DMS 273 (cell line): ENCODE measurements at regions not wholly inside any gene's neighbourhood (a gene's known extent, or its start where the extent isn't known, plus 50 kb on each side); places are given as distances from the start of the nearest gene placed in this dataset.
"Not testable (repeated sequence)": the region's sequence is repeated elsewhere in the genome, so short reads cannot be mapped to it uniquely, and the experiment has no call there.

Source experiments
- DNase-seq: peaks from one replicate; lab custom pipeline; 2025; ENCODE audit not compliant: unreplicated experiment; lab: John Stamatoyannopoulos, UW

DNA sequence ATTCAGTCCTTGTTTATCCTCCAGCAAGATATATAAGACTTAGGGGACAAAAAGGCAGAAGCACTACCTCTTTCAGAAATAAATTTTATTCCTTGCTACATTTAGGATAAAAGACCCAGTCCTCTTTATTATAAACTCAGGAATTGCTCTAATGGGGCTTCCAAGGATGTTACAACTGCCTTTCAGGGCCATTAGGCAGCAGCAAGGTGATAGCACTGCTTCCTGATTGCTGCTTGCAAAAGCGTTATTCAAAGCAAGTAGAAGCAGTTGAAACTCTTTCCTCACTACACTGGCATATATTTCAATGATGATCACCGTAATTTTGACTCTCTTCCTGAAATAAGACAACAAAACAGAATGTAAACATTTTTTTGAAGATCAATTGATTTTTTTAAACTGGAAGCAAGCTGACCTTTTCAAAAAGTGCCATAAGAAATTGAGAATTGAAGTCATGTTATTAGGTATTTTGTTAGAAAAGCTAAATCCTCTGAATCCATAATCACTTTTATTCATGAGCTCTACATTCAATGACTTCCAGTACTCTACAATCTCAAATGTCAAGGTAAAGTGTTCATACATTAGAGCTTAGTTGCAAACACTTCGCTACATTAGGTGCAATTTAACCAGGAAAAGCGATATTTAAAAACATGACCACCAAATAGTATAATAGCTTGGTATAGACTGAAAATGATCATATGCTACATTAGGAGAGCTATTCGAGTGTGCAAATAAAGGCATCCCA lies 233.4 kb upstream of the SYT10 start:
- no peak for DNase-seq

DNA sequence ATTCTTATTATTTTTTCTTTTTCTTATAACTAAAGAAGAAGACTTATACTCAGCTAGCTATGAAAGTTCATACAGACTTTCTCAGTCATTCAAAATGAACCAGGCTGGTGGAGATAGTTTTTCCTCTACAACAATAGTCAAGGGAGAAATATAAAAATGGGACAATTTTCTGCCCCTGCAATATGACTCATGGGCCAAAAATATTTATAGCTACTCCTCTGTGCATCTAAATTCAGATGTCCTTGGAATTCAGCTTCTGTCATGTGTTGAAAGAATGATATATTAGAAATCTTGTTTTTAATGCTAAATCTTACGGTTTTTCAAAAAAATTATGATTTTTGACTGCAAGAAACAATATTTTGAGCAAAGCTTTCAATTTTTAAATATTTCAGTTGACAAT lies 237.2 kb upstream of the SYT10 start:
- DNase-seq: no peak

DNA sequence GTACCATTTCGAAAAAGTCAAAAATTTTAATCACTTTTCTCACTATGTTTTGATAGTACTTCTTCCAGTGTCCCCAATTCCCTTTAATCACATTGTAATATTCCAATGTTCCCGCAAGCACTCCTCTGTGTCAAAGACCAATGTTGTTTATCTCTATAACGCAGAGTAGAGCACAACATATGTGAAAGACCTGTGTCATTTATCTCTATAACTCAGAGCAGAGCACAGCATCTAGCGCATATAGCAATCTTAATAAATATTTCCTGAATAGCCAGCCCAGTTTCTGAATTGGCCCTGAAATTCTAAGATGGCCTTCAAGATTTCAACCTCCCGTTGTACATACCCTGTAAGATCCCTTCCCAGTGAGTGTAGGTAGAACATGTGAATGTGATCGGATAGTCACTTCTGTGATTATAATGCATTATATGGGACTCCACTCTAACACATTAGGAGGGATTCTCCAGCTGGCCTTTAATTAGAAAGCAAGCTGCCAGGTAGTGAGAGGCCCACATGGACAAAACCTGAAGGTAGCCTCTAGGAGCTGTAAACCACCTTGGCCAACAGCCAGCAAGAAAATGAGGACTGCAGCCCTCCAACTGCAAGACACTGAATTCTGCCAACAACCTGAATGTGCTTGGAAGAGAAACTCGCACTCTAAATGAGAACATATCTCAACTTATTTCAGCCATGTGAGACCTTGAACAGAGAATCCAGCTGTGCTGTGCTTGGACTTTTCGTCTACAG lies 238.8 kb upstream of the SYT10 start:
- DNase-seq: no peak

DNA sequence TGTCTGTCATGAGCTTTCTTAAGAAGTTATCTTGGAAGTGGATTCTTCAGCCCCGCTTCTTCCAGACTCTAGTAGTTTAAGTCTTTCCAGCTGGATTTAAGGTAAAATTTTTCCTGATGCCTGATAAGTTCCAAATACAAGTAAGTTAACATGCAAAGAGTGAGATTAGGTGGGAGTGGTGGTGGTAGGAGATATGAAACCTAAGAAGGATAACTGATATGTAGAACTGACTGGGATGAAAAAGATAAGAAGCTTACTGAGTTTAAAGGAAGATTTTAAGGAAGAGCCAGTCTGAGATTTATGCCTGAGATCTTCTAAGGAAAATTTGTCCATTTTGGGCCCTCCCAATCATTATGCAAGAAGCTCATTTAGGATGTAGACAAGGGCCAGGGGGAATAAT lies 250.9 kb upstream of the SYT10 start:
- no peak for DNase-seq

DNA sequence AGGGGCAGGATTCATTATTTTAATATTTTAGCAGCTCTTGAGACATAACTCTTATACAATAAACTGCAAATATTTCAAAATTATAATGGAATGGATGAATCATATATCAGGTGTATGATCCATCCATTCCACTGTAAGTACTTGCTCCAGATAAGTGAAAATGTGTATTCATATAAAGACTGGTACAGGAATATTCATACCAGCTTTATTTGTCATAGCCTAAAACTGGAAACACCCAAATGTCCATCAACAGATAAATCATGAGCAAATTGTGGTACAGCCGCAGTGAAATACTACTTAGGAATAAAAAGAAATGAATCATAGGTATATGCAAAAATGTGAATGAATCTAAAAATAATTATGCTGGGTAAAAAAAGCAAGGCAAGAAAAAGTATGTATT lies 263.6 kb upstream of the SYT10 start:
- no peak for DNase-seq

DNA sequence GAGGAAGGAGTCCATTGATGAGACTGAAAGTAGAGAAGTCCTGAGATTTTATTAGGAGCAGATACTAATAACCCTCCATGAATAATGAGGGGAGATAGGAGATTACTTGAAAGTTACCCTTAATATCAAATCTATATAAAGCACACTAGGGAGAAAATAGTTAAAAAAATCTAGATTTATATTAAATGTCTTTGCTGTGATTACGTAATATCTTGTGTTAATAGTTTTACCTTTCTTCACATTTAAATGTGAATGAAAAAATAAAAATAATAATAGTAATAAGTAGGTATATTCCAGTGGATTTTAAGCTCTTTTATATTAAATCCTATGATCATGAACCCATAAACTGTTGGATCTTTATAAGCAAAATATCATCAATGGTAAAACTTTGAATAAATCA lies 267.3 kb upstream of the SYT10 start:
- no peak for DNase-seq

DNA sequence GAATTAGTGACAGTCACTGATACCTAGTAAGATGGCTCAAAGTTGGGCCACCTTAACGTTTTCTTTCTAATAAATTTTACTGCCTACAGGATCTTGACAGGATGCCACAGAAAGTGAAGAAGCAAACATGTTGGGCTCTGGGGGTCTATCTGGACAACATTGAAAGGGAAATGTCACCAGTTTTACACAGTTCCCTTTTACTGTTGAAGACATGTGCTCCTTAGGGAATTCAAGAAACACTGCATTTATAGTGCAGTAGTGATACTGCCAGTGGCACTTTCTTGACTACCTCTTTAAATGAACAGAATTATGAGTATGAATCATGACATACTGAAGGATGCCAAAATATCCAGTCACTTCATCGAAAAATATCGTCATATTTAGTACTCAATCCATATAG lies 269.3 kb upstream of the SYT10 start:
- no peak for DNase-seq

DNA sequence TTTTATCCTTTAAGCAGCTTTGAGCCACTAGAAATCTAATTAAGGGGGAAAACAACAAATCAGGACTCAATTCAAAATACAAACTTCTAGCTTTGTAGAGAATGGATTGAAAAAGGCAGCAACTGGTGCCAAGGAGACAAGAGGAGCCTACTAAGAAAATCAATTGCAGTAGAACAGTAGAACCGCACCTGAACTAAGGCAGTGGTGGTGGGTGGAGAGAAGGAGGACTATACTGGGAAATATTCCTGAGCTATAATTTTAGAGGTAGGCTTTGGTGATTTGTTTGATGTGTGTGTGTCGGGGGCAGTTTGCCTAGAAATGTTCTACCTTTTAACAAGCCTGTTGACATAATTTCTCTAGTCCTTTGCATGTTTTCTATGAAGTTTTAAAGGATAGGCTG lies 270.9 kb upstream of the SYT10 start:
- no peak for DNase-seq

DNA sequence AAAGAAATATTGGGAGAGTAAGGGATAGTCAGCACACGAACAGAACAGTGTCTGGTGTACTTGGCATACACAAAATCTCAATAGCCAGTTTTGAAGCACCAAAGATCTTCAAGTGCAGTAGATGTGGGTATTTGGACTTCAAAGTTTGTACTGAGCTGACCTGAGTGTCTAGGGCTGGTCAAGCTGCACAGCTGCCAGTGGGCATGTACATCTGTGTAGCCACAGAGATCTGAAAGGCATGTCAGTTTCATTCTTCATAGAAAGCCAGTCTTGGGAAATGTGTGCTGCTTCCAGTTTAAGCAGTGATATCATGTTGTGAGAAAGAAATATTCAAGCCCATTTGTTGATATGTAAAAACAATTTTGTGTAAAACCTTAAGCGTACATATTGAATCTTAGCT lies 279.0 kb upstream of the SYT10 start:
- DNase-seq: no peak

DNA sequence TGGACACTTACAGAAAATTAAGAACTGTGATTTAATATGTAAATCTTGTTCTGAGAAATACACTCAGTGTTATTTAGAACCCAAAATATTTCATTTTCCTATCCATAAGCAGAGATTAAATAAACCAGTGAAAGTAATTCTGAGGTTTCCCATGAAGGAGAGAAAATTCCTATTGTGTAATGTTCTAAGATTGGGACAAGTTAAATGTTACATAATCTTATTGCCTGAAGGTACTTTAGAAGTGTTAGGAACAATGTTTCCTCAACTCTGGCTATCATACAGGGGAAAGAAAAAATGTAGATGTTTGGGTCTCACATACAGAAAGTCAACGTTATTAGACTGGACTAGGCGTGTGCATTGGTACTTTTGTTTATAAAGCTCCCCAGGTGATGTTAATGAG lies 281.9 kb upstream of the SYT10 start:
- no peak for DNase-seq

DNA sequence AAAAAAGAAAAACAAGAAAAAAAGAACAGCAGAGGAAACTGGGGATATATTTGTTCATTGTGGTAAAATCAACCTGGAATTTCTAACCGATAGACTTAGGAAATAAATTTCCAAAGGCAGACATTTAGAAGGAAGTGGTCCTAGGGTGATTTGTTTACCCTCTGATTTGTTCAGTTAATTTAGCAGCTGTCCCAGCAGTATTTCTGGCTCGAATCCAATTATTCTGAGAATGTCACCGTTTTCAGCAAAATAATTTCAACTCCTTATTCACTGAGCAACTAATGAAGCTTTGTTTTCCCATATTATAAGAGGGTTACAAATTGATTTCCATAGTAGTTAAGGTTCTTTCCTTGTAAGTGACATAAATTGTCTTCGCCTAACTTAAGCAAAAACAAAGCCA lies 285.2 kb upstream of the SYT10 start:
- DNase-seq: no peak

DNA sequence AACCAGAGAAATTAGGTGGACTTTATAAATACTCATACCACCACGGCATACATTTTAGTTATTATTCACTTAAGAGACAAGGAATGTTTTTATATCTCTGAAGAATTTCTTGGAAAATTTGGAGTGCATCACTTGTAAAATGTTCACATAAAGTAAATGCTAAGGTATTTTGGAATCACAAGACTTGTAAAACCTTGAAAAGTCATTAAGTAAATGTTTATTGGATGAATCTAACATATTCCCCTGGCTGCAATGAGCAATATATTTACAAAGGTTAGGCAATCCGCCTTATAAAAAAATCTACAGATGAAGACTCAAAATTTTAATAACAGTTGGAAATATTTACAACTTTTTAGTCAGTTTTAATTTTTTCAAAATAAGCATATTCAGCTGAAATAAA lies 287.4 kb upstream of the ALG10 start:
- no peak for DNase-seq

DNA sequence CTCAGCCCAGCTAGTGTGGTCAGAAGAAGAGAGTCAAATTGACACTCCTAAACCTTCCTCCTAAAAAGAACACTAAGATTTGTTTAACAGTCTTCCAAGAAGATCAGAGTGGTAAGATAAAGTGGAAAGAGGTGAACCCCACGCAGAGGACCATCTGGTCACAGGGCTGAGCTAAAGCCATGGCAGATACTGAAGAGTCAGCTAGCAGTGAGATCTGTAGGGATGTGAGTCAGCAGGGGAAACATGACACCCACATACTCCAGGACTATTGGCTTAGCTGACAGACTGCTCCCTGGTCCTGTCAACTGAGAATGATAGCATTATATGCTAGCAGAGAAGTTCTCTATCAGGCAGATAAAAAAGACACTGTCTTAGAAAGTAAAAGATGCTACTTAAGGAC lies 269.4 kb upstream of the ALG10 start:
- DNase-seq: peak; percentile 7

DNA sequence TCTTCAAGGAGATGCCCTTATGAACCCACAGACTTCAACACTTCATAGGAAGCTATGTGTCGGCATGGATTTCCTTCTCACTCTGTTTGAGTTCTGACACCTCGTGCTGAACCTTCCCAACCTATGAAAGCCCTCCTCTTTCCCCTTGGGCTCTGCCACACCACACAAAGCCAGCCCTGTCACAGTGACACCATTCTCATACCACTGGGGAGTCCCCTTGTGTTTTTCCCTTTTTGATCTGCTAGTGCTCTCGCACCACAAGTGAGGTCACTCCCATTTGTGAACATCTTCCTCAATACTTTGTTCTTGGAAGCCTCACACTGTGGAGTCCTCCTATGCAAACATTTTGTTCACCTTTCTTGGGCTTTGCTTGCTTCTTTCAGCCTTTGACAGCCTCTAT lies 264.6 kb upstream of the ALG10 start:
- DNase-seq: no peak

DNA sequence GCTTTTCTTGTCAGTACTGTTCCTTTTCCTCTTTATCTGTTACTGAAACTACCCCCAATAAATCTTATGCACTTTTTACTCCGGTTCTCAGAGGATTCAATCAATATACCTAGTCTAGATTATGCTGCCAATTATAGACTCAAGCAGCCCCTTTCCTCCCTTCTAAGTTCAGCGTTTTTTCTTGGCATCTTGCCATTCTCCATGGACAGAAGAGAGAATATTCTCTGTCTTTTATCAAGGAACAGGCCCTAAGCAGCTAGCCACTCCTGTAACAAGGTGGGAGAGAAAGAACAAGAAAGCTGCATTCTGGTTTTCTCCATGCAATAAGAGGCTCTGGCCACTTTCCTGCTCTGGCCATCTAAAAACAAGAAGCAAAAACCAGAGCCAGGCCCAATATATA lies 263.0 kb upstream of the ALG10 start:
- no peak for DNase-seq

DNA sequence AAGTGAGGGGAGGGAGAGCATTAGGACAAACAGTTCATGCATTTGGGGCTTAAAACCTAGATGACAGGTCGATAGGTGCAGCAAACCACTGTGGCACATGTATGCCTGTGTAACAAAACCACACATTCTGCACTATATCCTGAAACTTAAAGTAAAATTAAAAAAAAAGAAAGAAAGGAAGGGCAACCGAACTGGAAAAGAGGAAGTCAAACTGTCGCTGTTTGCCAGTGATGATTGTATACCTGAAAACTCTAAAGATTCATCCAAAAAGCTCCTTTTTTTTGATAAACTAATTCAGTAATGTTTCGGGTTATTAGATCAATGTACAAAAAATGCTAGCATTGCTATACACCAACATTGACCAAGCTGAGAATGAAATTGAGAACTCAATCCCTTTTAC lies 259.0 kb upstream of the ALG10 start:
- DNase-seq: no peak

DNA sequence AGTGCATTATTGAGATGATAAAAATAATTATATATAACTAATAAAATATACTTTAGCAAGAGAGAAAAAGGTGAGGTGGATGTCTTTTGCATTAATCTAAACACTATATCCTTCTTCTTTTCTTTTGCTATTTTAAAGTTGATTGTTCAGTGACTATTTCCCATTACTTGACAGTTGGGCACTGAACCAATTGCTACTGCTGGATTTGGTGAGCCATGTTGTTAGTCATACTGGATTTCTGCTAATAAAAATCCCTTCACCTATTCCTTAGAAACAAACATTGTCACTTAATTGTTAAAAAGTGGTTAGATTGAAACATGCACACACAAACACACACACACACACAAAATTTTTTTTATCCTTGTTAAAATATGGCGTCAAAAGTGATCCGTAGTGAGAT lies 251.6 kb upstream of the ALG10 start:
- no peak for DNase-seq

DNA sequence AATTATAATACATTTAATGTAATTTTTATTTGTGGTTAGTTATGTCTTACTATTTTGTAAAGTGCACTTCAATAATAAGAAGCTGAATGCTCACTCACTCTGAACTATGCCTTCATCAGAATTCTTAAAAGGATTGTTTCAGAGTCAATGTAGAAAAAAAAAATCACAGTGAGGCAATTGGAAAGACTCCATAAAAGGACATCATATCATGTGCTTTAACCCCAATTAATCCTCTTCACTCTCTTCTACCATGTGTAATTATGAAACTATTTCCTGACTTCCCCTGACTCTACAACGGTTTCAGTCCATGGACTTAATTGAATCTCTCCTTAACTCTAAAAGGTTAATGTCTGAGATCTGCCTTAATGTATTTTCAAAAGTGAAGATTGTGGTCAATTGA lies 250.4 kb upstream of the ALG10 start:
- no peak for DNase-seq

DNA sequence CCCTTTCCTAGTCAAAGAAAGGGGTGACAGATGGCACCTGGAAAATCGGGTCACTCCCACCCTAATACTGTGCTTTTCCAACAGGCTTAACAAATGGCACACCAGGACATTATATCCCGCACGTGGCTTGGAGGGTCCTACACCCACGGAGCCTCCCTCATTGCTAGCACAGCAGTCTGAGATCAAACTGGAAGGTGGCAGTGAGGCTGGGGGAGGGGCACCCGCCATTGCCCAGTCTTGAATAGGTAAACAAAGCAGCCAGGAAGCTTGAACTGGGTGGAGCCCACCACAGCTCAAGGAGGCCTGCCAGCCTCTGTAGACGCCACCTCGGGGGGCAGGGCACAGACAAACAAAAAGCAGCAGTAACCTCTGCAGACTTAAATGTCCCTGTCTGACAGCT lies 249.2 kb upstream of the ALG10 start:
- DNase-seq: not testable (repeated sequence)

DNA sequence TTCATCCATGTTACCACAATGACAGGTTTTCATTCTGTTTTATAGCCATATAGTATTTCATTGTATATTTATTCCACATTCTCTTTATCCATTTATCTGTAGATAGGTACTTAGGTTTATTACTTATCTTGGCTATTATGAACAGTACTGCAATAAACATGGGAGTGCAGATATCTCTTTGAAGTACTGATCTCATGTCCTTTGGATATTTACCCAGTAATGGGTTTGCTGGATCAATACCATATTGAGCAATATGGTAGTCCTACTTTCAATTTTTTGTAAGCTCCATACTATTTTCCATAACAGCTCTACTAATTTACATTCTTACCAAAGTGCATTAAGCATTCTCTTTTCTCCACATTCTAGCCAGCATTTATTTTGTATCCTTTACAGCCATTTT lies 235.8 kb upstream of the ALG10 start:
- DNase-seq: no peak

DNA sequence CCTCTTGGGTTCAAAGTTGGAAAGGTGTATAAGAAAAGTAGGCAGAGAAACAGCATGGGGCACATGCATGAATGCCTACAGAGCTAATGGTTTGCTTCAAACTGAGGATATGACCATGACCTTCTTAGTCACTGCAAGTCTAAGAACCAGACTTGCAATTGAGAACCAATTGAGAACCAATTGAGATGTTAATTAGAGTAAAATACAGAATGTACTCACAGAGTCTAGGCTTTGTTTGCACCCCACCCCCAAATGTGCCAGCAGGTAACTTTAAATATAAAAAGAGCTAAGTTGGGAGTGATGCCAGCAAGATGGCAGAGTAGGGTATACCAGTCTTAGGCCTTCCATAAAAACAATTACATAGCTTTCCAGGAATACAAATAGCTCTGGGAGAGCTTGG lies 227.3 kb upstream of the ALG10 start:
- DNase-seq: no peak

DNA sequence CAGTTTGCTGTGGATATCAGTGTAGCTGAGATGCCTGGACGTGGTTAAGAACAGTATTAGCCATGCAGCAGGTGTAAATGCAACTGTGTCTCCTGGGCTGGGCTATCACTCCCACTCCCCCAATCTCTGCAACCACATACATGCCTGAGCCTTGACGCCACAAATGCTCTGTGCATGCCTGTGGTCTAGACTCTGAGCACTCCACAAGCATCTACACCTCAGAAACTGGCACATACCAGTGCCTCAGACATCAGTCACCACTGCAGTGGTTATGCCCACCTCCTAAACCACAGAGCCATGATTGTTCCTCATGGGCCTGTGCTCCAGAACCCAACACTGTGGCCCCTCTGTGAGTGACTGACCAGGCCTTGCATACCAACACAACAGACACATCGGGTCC lies 226.8 kb upstream of the ALG10 start:
- no peak for DNase-seq

DNA sequence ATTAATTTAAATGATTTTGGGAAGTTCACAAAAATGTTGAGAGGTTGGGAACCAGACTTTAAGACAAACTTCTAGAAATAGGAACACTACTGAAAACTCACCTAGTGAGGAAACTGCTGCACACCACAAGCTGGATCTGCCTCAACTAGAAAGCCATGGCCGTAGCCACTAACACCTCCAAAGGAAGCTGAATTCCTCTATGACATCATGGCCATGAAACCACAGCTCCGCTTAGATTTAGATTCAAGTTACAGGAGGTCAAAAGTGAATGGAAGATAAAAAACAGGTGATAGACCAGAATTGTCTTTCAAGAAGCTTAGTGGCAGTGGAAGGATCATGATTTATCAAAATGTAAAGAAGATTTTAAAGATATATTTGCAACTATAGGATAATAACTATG lies 208.8 kb upstream of the ALG10 start:
- DNase-seq: no peak
